ENCODE measurements at regions not wholly inside any gene's neighbourhood (a gene's known extent, or its start where the extent isn't known, plus 50 kb on each side); places are given as distances from the start of the nearest gene placed in this dataset.

DNA sequence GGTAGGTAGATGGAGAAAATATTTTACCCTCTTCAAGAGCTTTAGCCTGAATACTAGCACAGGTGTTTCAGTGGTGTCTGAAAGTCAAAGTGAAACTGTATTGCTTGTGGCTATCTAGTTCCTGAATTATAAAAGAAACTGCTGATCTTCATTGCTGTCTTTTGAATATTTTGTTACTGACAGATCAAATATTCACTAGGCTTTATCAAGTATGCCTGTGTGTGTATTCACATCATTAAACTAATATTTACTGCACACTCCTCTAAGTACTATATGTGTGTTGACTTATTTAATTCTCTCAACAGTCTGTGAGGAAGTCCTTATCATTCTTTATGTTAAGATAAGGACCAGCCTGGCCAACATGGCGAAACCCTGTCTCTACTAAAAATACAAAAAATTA is 139.6 kb downstream of the SOCS6 start:
- DNase-seq: peak; percentile 3

DNA sequence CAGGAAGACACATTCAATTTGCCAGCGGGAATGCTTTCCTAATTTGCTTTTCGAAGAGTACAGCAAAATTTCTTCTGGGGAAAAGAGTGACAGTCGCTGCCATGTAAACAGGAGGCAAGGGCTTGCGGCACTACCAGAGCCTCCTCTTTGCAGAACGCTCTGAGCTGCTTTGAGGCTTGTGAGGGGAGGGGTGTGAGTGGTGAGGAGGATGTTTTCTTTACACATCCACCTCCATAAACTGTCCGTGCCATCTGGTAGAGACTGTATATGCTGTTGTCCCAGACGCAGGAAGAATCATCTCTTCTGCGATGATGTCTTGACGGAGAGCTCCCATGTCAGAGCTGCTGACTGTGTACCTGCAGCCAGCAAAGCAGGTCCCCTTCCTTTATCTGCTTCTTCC is 138.0 kb downstream of the SOCS6 start:
- no peak for DNase-seq

DNA sequence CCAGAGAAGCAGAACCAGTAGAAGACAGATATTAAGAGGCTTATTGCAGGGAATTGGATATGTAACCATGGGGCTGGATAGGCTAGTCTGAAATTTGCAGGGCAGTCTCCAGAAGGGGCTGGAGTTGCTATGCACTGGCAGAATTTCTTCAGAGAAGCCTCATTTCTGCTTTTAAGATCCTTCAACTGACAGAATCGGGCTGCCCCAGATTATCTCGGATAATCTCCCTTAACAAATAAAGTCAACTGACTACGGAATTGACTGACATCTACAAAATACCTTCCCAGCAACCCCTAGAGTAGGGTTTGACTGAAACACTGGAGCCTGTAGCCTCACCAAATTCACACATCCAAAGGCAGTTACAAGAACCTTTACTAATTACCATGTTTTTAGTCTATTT is 136.4 kb downstream of the SOCS6 start:
- DNase-seq: no peak

- DNase-seq: no peak
Observed at GRCh38 chr18:70423988-70424387, 135.1 kb downstream of the SOCS6 start.

- DNase-seq: no peak
Observed at GRCh38 chr18:70423120-70423519, 134.3 kb downstream of the SOCS6 start.

DNA sequence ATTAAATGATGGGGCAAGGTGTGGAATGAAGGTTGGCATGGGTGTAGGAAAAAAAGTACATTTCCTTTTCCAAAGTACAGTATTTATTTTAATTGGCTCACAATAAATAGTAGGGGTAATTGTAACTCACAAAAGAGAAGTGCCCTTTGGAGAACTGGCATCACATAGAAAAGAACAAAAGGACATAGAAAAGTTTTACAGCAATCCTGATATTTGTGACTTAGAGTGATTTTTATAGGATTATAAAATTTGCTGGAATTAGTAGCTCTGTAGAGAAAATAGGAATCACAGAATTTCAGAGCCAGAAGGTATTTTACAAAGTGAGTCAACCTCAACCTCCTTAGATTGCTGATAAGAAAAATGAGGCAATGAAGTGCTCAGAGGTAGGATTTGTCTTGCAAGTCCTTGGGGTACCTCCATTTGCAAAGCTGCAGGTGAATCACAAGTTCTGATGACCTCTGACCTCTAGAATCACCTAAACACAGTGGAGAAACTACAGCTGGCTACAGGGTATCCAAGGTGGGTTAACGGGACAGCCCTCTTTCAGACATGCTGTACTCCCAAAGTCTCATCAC is 133.6 kb downstream of the SOCS6 start:
- DNase-seq: no peak

- peak; percentile 8 for DNase-seq
Observed at GRCh38 chr18:70421471-70422390, 132.9 kb downstream of the SOCS6 start.

DNA sequence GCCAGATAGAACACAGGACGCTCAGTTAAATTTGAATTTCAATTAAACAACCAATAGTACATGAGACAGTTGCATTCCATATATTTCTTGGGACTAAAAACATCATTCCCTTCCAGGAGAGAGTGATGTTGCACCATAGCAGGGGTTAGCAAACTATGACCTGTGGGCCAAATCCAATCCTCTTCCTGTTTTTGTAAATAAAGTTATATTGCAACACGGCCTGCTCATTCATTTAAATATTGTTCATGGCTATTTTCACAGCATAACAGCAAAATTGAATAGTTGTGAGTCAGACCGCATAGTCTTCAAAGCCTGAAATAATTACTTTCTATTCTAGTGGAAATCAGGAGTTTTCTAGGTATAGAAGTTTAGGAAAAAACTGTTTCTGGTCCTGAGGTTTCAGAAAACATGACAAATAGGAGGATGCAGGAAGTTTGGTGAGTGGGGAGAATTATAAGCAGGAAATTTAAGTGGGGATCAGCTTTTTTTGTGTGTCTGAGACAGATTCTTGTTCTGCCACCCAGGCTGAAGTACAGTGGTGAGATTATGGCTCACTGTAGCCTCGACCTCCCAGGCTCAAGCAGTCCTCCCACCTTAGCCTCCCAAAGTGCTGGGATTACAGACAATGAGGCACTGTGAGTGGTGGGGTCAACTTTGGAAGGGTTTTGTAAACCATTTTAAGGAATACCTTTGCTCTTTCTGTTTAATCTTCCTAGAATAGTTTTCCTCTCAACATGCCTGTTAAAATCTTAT is 131.5 kb downstream of the SOCS6 start:
- no peak for DNase-seq

DNA sequence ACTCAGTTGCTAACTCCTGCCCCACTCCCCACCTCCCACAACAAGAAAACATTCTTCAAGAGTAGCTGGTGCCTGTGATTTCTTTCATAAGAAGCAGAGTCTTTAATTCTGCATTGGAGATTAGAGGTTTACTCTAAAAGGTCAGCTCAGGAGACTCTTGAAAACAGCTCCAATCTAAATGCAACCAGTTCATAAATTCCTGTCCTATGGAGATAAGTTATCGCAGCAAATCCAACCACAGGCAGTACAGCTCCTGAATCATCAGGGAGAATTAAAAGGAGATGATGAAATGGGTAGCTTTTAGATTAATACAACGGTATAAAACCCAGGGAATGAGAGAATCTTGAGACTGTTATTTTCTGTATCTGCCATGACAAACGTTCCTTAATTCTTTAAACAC is 130.7 kb downstream of the SOCS6 start:
- DNase-seq: no peak

- DNase-seq: peak; percentile 36
Observed at GRCh38 chr18:70418546-70419311, 129.9 kb downstream of the SOCS6 start.

DNA sequence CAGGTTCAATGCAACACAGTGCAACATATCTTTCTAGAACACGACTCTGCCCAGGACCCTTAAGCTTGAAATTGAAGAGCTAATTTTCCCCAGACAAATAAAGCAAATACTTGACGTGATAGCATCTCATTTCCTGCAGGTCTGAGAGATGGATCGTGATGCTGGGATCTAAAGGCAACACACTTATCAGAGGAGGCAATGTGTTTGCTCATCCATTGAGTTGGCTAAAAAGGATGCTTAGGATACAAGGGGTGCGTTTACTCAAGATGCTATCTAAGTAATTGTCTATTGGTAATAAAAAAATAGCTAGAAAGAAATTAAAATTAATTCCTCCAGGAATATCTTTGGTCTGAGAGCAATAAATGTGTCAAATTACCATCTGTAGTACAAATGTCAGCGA is 129.0 kb downstream of the SOCS6 start:
- no peak for DNase-seq

DNA sequence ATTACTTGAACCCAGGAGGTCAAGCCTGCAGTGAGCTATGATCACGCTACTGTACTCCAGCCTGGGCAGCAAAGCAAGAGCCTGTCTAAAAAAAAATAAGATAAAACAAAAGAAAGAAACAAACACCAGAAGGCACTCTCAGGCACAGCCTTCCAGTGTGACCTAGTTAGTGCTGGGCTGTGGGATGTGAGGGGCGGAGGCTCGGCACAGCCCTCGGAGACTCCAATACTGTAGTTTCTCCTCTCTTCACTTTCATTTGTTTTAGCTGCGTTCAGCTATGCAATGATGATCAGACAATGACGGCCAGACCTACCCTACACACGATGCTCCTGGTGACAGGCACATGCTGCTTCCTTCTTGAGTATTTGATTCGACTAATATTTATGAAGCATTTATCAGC is 127.7 kb downstream of the SOCS6 start:
- DNase-seq: no peak

DNA sequence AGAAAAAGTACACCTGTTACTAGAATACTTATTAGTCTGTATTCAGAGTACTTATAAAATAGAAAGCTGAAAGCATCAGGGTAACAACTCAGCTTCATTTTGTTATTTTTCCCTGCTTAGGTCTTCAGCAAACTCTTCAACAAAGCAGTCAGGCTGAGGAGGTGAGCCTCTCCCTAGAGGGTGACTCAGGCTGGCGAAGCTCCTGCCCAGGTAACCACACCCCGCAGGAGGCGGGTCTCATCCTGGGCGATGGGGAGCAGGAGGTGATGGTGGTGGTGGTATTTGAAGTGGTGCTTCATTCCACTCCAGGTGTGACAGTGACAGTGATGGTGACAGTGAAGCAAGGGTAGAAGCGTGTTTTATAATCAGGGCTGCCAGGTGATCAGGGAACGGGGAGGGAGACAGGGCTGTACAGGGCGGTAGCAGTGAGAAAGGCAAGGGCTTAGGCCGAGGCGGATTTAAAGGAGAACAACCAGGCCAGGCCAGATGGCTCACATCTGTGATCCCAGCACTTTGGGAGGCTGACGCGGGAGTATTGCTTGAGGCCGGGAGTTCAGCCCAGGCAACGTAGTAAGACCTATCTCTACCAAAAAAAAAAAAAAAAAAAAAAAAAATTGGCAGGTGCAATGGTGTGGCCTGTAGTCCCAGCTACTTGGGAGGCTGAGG is 127.1 kb downstream of the SOCS6 start:
- no peak for DNase-seq

- DNase-seq: no peak
Observed at GRCh38 chr18:70414315-70414900, 125.6 kb downstream of the SOCS6 start.

- DNase-seq: no peak
Observed at GRCh38 chr18:70413455-70413854, 124.6 kb downstream of the SOCS6 start.

GRCh38 chr18:70411876-70412435 is 123.1 kb downstream of the SOCS6 start:
- no peak for DNase-seq

DNA sequence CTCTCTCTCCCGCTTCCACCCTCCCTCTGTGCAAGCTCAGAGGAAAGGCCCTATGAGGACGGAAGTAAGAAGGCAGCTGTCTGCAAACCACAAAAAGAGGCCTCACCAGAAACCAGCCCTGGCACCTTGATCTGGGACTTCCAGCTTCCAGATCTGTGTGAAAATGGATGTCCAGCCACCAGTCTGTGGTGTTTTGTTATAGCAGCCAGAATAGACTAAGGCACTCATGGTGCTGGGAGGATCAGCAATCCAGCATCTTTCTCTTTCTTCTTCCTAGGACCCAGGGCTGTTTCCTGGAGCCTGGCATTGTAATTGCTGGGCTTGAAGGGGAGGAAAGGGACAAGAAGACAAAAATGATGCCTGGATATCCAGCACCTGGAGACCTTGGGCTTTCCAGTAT is 122.5 kb downstream of the SOCS6 start:
- DNase-seq: no peak

DNA sequence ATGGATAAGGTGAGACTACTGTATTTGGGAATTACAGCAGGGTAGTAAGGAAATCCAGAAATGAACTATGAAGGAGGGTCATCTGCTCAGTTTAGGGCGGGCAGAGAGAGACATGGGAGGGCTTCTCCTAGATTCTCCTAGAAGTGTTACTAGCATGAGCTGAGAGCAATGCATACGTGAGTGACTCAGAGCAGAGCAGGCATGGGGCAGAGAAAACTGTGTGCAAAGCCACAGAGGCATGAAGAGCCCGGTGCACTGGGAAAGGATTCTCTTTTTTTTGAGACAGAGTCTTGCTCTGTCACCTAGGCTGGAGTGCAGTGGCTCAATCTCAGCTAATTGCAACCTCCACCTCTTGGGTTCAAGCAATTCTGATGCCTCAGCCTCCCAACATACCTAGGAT is 116.2 kb downstream of the SOCS6 start:
- DNase-seq: no peak

DNA sequence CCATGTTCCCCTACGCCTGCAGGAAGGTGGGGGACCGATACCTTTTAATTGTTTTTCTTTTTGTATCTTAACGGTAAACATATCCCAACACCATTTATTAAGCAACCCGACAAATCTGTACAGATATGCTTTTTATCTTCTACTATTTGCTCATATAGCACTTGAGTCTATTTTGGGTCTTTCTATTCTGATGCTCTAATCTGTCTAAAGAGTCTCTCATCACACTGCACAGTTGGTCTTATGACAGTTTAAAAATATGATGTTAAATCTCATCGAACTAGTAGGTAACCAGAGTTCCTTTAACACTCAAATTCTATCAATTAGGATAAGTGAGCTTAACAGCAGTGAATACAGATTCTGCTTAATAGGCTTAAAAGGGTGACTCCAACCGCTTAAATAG is 111.6 kb downstream of the SOCS6 start:
- DNase-seq: no peak

DNA sequence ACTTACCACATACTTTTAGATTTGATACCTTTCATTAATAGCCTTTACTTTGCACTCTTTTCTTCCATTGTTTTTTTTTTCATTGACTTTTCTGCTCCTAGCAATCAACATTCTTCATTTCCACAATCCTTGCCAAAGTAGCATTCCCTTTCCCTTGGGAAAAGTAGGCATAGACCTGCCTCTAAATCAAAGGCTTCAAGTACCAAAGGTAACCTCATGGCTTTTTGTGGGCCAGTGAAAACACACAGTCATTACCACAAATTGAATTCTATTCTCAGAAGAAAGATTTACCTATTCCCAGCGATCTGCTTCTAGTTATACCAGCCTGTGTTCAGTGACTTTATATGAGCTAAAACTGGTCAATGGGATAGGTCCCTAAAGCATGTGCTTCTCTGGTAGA is 109.2 kb downstream of the SOCS6 start:
- no peak for DNase-seq

- peak; percentile 15 for DNase-seq
Observed at GRCh38 chr18:70397259-70397925, 108.5 kb downstream of the SOCS6 start.

Measured in activated CD4-positive, alpha-beta T cell treated with anti-CD3 and anti-CD28 coated beads, Interleukin-2, Interleukin-6, amounts not matched to agents 100 ng/mL and 50 ng/mL, durations not matched to agents 16 hours and 8 hours (primary cell).